22Rv1 (cell line): ENCODE measurements at regions not wholly inside any gene's neighbourhood (a gene's known extent, or its start where the extent isn't known, plus 50 kb on each side); places are given as distances from the start of the nearest gene placed in this dataset.

ENCODE experiments used
- CTCF ChIP-seq: fragments of 450-650 bp; IDR thresholded peaks from 2 replicates; pipeline ENCODE4 v1.5.1; 2017; ENCODE audit warnings: mild to moderate bottlenecking
- ZFX ChIP-seq: fragments of 450-650 bp; IDR thresholded peaks from 2 replicates; pipeline ENCODE4 v1.6.1; 2017; ENCODE audit warnings: antibody characterized with exemption, borderline replicate concordance

DNA sequence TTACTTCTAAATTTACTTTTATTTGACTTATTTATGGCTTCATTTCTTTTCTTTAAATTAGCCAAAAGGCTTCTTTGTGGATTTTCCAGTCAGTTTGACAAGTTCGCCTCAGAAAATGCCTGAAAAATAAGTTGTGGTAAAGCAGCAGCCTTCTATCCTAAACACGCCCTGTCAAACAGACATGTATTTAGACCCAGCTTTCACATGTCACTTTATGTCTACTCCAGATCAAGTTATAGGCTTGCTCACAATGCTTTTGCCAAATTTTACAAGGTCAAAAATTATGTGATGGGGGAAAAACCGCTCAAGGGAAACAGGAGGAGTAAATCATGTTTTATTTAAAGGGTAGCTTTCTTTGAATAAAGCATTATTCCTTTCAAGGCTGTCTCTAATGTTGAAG lies 615.0 kb downstream of the HDGFL1 start:
- TF ChIP-seq CTCF (no peak), ZFX (no peak)
